Transverse colon (tissue), 4 donors: ENCODE measurements at regions not wholly inside any gene's neighbourhood (a gene's known extent, or its start where the extent isn't known, plus 50 kb on each side); places are given as distances from the start of the nearest gene placed in this dataset.

Experiments
- DNase-seq: peaks from one replicate; pipeline ENCODE4 v3.0.0-alpha.2; 2019
- H3K27ac ChIP-seq, 4 donors: fragments of 200-600 bp; sonication (generic); 2 replicates each; pipeline ENCODE4 v1.5.1; 2016 to 2018; ENCODE audit warnings: inconsistent platforms in 4 of 4
- H3K27me3 ChIP-seq: fragments of 200-600 bp; sonication (generic); 2 replicates; pipeline ENCODE4 v1.5.1; 2017; ENCODE audit warnings: inconsistent platforms
- H3K36me3 ChIP-seq, 4 donors: fragments of 200-600 bp; sonication (generic); 2 replicates each; pipeline ENCODE4 v1.5.1; 2017 to 2019; ENCODE audit warnings: inconsistent platforms in 4 of 4
- H3K4me1 ChIP-seq, 4 donors: fragments of 200-600 bp; sonication (generic); 2 replicates each; pipeline ENCODE4 v1.5.1; 2017 to 2020; ENCODE audit warnings: inconsistent platforms in 4 of 4
- H3K4me3 ChIP-seq, 4 donors: fragments of 200-600 bp; sonication (generic); 1 replicate in 1 of 4; 2 replicates in 3 of 4; pipeline versions ENCODE4 v1.5.1 to v1.6.1; 2017 to 2019; ENCODE audit warnings: inconsistent platforms in 4 of 4
- H3K9me3 ChIP-seq, 2 donors: fragments of 200-600 bp; sonication (generic); 2 replicates each; pipeline ENCODE4 v1.5.1; 2017 to 2019; ENCODE audit warnings: inconsistent platforms in 2 of 2
- CTCF ChIP-seq, 5 experiments: fragments of 200-600 bp in 3 of 5; fragments of 450-650 bp in 2 of 5; sonication (generic) in 3 of 5; IDR thresholded peaks; 1 replicate in 2 of 5; 2 replicates in 3 of 5; pipeline ENCODE4 v1.5.1; 2016 to 2017; ENCODE audit warnings: antibody characterized with exemption in 5 of 5, inconsistent platforms in 3 of 5, mild to moderate bottlenecking in 2 of 5, moderate library complexity in 1 of 5
- EP300 ChIP-seq: sonication (generic); formaldehyde crosslinking; IDR thresholded peaks from one replicate; pipeline ENCODE4 v1.6.1; 2017; ENCODE audit warnings: antibody characterized with exemption, low read depth
- POLR2A ChIP-seq: fragments of 450-650 bp; IDR thresholded peaks from one replicate; pipeline ENCODE4 v1.6.1; 2016; ENCODE audit warnings: antibody characterized with exemption, mild to moderate bottlenecking, moderate library complexity
- POLR2AphosphoS5 ChIP-seq, 3 donors: sonication (generic); formaldehyde crosslinking; IDR thresholded peaks; one replicate each; pipeline ENCODE4 v1.6.1; 2016; ENCODE audit warnings: antibody characterized with exemption in 3 of 3
- WGBS, 2 donors: methylation state at CpG; one replicate each; pipeline ENCODE4 v1.1.5; 2018; ENCODE audit warnings: low coverage in 1 of 2; 5-methylcytosine and 5-hydroxymethylcytosine counted together
- in situ Hi-C, 4 donors: fragments of 200-750 bp; cut with MboI; loops; one replicate each; pipeline versions ENCODE4 v1.15.0 to v1.15.1; 2017; ENCODE audit warnings: low sequenced_read_pairs in 3 of 4, low pct_ligation_motif_present in 1 of 4, low pct_unique_long_range_greater_than_20kb in 1 of 4
- intact Hi-C: fragments of 100-400 bp; cut with DNase I; formaldehyde crosslinking; loops from one replicate; pipeline ENCODE4 v1.15.1; 2023; ENCODE audit warnings: low total_unique reads

- in situ Hi-C loops: no loop called here
- Histone ChIP-seq H3K27me3 (no peaks in the 10 kb centered on the region), H3K27ac (peak overlapping the region in 2 of 4 donors; percentile 4 to 31), H3K4me1 (peaks cover 3 to 27% (median 5%) of the 10 kb centered on the region in 4 donors), H3K9me3 (no peaks in the 10 kb centered on the region), H3K4me3 (no peak overlapping the region), H3K36me3 (no peaks in the 10 kb centered on the region)
- 57 to 64% methylated on average over 1 to 4 of the region's 4 CpGs for WGBS, 2 donors
- no peak for TF ChIP-seq POLR2A
- TF ChIP-seq CTCF (IDR thresholded peaks at IDR 0.05): no peak
- DNase-seq: no peak
- intact Hi-C loops: no loop called here
Observed at GRCh38 chr3:178320456-178321351, 215.5 kb upstream of the KCNMB2 start.

GRCh38 chr3:178324356-178324755, 211.9 kb upstream of the KCNMB2 start:
- H3K4me3 ChIP-seq: no peak overlapping the region
- in situ Hi-C loops (no loop called here), intact Hi-C loops (no loop called here)
- H3K4me1 ChIP-seq: peaks cover 3 to 27% (median 5%) of the 10 kb centered on the region in 4 donors
- no peaks in the 10 kb centered on the region for H3K9me3 ChIP-seq
- no peak for TF ChIP-seq EP300
- no peaks in the 10 kb centered on the region for H3K27me3 ChIP-seq
- H3K36me3 ChIP-seq: no peaks in the 10 kb centered on the region
- WGBS, 2 donors: 64 to 83% methylated on average over 5 of the region's 5 CpGs
- no peak overlapping the region for H3K27ac ChIP-seq
- no peak for DNase-seq

- peaks cover 3 to 21% (median 5%) of the 10 kb centered on the region in 4 donors for H3K4me1 ChIP-seq
- no peak overlapping the region for H3K4me3 ChIP-seq
- WGBS, 2 donors: 8% methylated on average over 1 of the region's 1 CpG
- TF ChIP-seq EP300 (no peak), CTCF (IDR thresholded peaks at IDR 0.05) (peak; percentile 31 to 50 (median 36)), POLR2A (no peak), POLR2AphosphoS5 (IDR thresholded peaks at IDR 0.05) (no peak)
- H3K36me3 ChIP-seq: no peaks in the 10 kb centered on the region
- no peak for DNase-seq
- in situ Hi-C loops (loop anchor here in 2 of 4 donors (25.0 kb wide), 2 partner anchors 1263 to 1288 kb away; no protein-coding TSS in a partner anchor), intact Hi-C loops (no loop called here)
- H3K27me3 ChIP-seq: no peaks in the 10 kb centered on the region
- no peaks in the 10 kb centered on the region for H3K9me3 ChIP-seq
- no peak overlapping the region for H3K27ac ChIP-seq
Observed at GRCh38 chr3:178325330-178325729, 210.9 kb upstream of the KCNMB2 start.

GRCh38 chr3:178329936-178330335, 206.3 kb upstream of the KCNMB2 start:
- WGBS, 2 donors: 75 to 86% methylated on average over 1 of the region's 1 CpG
- no peak for TF ChIP-seq POLR2AphosphoS5 (IDR thresholded peaks at IDR 0.05)
- no peak for TF ChIP-seq EP300
- no peak for TF ChIP-seq POLR2A
- TF ChIP-seq CTCF (IDR thresholded peaks at IDR 0.05): no peak
- Histone ChIP-seq H3K27me3 (no peaks in the 10 kb centered on the region), H3K4me3 (no peak overlapping the region), H3K9me3 (no peaks in the 10 kb centered on the region), H3K36me3 (no peaks in the 10 kb centered on the region), H3K4me1 (peaks cover 0 to 4% (median 0%) of the 10 kb centered on the region in 4 donors), H3K27ac (no peak overlapping the region)
- DNase-seq: no peak
- in situ Hi-C loops (loop anchor here in 2 of 4 donors (25.0 kb wide), 2 partner anchors 1268 to 1293 kb away; no protein-coding TSS in a partner anchor), intact Hi-C loops (no loop called here)
